ENCODE measurements at regions not wholly inside any gene's neighbourhood (a gene's known extent, or its start where the extent isn't known, plus 50 kb on each side); places are given as distances from the start of the nearest gene placed in this dataset.
A peak's percentile ranks its signal among the peaks of the same experiment; 100 is the strongest.

GRCh38 chr4:138312536-138312911, 70.4 kb upstream of the SLC7A11 start:
- ChIA-PET CTCF (no interaction called here), POLR2A (no interaction called here)
- H3K27me3 Mint-ChIP-seq (ENCODE audit: insufficient read depth, unreplicated experiment): no peaks in the 10 kb centered on the region
- no peaks in the 10 kb centered on the region for H3K36me3 Mint-ChIP-seq (ENCODE audit: insufficient read depth, unreplicated experiment)
- H3K4me1 Mint-ChIP-seq (ENCODE audit: insufficient read depth, unreplicated experiment): peaks cover 32% of the 10 kb centered on the region
- TF ChIP-seq, protein P1, sequence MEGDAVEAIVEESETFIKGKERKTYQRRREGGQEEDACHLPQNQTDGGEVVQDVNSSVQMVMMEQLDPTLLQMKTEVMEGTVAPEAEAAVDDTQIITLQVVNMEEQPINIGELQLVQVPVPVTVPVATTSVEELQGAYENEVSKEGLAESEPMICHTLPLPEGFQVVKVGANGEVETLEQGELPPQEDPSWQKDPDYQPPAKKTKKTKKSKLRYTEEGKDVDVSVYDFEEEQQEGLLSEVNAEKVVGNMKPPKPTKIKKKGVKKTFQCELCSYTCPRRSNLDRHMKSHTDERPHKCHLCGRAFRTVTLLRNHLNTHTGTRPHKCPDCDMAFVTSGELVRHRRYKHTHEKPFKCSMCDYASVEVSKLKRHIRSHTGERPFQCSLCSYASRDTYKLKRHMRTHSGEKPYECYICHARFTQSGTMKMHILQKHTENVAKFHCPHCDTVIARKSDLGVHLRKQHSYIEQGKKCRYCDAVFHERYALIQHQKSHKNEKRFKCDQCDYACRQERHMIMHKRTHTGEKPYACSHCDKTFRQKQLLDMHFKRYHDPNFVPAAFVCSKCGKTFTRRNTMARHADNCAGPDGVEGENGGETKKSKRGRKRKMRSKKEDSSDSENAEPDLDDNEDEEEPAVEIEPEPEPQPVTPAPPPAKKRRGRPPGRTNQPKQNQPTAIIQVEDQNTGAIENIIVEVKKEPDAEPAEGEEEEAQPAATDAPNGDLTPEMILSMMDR (IDR thresholded peaks at IDR 0.05; ENCODE audit: unreplicated experiment): no peak
- no peak overlapping the region for H3K4me3 Mint-ChIP-seq (ENCODE audit: unreplicated experiment)
- no peak for DNase-seq (ENCODE audit: unreplicated experiment)
- BruUV-seq (replicated peaks): no TSS peak
- intact Hi-C loops (cut with micrococcal nuclease): no loop called here
- H3K27ac Mint-ChIP-seq (ENCODE audit: low read depth, unreplicated experiment): no peak overlapping the region
- H3K9me3 Mint-ChIP-seq (ENCODE audit: unreplicated experiment): no peaks in the 10 kb centered on the region

- TF ChIP-seq, protein P1 (IDR thresholded peaks at IDR 0.05; ENCODE audit: unreplicated experiment): no peak
- no peaks in the 10 kb centered on the region for H3K27me3 Mint-ChIP-seq (ENCODE audit: insufficient read depth, unreplicated experiment)
- POLR2A ChIA-PET: interaction anchor here (0.6 to 4.5 kb wide), 7 partner anchors 19 to 112 kb away, joined by 3 to 99 read pairs (median 4); partner anchors contain the start of gene SLC7A11
- no peak overlapping the region for H3K4me3 Mint-ChIP-seq (ENCODE audit: unreplicated experiment)
- peaks cover 35% of the 10 kb centered on the region for H3K4me1 Mint-ChIP-seq (ENCODE audit: insufficient read depth, unreplicated experiment)
- no TSS peak for BruUV-seq (replicated peaks)
- CTCF ChIA-PET: interaction anchor here (0.7 to 1.3 kb wide), 2 partner anchors 40 to 368 kb away, joined by 3 to 4 read pairs; no protein-coding TSS in a partner anchor
- no peak for DNase-seq (ENCODE audit: unreplicated experiment)
- H3K27ac Mint-ChIP-seq (ENCODE audit: low read depth, unreplicated experiment): no peak overlapping the region
- H3K36me3 Mint-ChIP-seq (ENCODE audit: insufficient read depth, unreplicated experiment): no peaks in the 10 kb centered on the region
- no peaks in the 10 kb centered on the region for H3K9me3 Mint-ChIP-seq (ENCODE audit: unreplicated experiment)
- intact Hi-C loops (cut with micrococcal nuclease): no loop called here
Measured at GRCh38 chr4:138311771-138312535, 69.8 kb upstream of the SLC7A11 start.

DNA sequence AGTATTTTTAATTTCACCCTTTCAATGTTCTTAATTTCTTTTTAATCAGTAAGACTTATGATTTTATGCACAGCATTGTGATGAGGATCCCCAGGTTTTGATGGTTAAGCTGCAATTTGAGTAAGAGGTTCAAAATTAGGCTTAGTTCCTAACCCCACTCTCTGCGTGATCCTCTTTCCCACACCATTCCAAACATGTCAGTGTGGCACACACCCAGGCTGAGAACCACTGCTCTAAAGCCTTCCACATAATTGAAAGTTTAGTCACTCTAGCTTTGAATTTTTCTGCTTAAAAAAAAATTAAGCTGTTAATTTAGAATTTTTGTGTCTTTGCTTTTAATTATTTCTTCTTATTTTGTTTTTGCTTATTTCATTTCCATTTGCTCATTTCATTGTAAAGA, 68.8 kb upstream of the SLC7A11 start:
- TF ChIP-seq, protein P1 (IDR thresholded peaks at IDR 0.05; ENCODE audit: unreplicated experiment): no peak
- peak overlapping the region; percentile 71 for H3K27ac Mint-ChIP-seq (ENCODE audit: low read depth, unreplicated experiment)
- peak; percentile 22 for DNase-seq (ENCODE audit: unreplicated experiment)

GRCh38 chr4:138310498-138310897, 68.3 kb upstream of the SLC7A11 start:
- H3K27me3 Mint-ChIP-seq (ENCODE audit: insufficient read depth, unreplicated experiment): no peaks in the 10 kb centered on the region
- no peaks in the 10 kb centered on the region for H3K9me3 Mint-ChIP-seq (ENCODE audit: unreplicated experiment)
- H3K4me3 Mint-ChIP-seq (ENCODE audit: unreplicated experiment): peak overlapping the region; percentile 7
- peak overlapping the region; percentile 71 for H3K27ac Mint-ChIP-seq (ENCODE audit: low read depth, unreplicated experiment)
- H3K4me1 Mint-ChIP-seq (ENCODE audit: insufficient read depth, unreplicated experiment): peaks cover 35% of the 10 kb centered on the region
- ChIA-PET CTCF (interaction anchor here (1.2 to 1.3 kb wide), 2 partner anchors 266 to 369 kb away, joined by 3 read pairs; no protein-coding TSS in a partner anchor), POLR2A (interaction anchor here (0.8 to 4.5 kb wide), 9 partner anchors 15 to 110 kb away, joined by 3 to 99 read pairs (median 5); partner anchors contain the start of gene SLC7A11)
- BruUV-seq (replicated peaks): no TSS peak
- TF ChIP-seq, protein P1 (IDR thresholded peaks at IDR 0.05; ENCODE audit: unreplicated experiment): no peak
- H3K36me3 Mint-ChIP-seq (ENCODE audit: insufficient read depth, unreplicated experiment): no peaks in the 10 kb centered on the region
- intact Hi-C loops (cut with micrococcal nuclease): no loop called here
- DNase-seq (ENCODE audit: unreplicated experiment): peak; percentile 74

More for the DNA sequence above, 68.8 kb upstream of the SLC7A11 start:
- Mint-ChIP-seq H3K4me3 (ENCODE audit: unreplicated experiment) (no peak overlapping the region), H3K4me1 (ENCODE audit: insufficient read depth, unreplicated experiment) (peaks cover 35% of the 10 kb centered on the region), H3K9me3 (ENCODE audit: unreplicated experiment) (no peaks in the 10 kb centered on the region), H3K36me3 (ENCODE audit: insufficient read depth, unreplicated experiment) (no peaks in the 10 kb centered on the region), H3K27me3 (ENCODE audit: insufficient read depth, unreplicated experiment) (no peaks in the 10 kb centered on the region)
- intact Hi-C loops (cut with micrococcal nuclease): no loop called here
- ChIA-PET POLR2A (interaction anchor here (0.6 to 4.5 kb wide), 12 partner anchors 15 to 111 kb away, joined by 3 to 99 read pairs (median 4); partner anchors contain the start of gene SLC7A11), CTCF (interaction anchor here (0.7 to 1.3 kb wide), 3 partner anchors 39 to 369 kb away, joined by 3 to 4 read pairs (median 3); no protein-coding TSS in a partner anchor)
- no TSS peak for BruUV-seq (replicated peaks)

Data from MCF 10A (cell line).